CD14-positive monocyte (primary cell): ENCODE measurements at regions not wholly inside any gene's neighbourhood (a gene's known extent, or its start where the extent isn't known, plus 50 kb on each side); places are given as distances from the start of the nearest gene placed in this dataset.

Experiments
- DNase-seq, 3 donors: peaks; one replicate each; pipeline ENCODE4 v3.0.0-alpha.2; 2011 to 2022
- H2AFZ ChIP-seq: 2 replicates; pipeline ENCODE4 v1.6.0; 2012; ENCODE audit warnings: mild to moderate bottlenecking, low read depth, low read length, inconsistent platforms; ENCODE audit not compliant: insufficient read depth, poor library complexity, severe bottlenecking
- H3K27ac ChIP-seq, 2 donors: 1 replicate in 1 of 2; 2 replicates in 1 of 2; pipeline ENCODE4 v1.5.1; 2012 to 2013; ENCODE audit warnings: low read length in 2 of 2, control low read depth in 1 of 2, inconsistent platforms in 1 of 2, low read depth in 1 of 2, mild to moderate bottlenecking in 1 of 2
- H3K27me3 ChIP-seq, 2 donors: one replicate each; pipeline versions ENCODE4 v1.6.0 to v1.6.1; 2011 to 2013; ENCODE audit warnings: low read length in 2 of 2; ENCODE audit not compliant: control insufficient read depth in 2 of 2, insufficient read depth in 2 of 2
- H3K36me3 ChIP-seq, 2 donors: replicated peaks in 1 of 2; 1 replicate in 1 of 2; 2 replicates in 1 of 2; pipeline versions ENCODE4 v1.5.1 to v1.6.1; 2012 to 2013; ENCODE audit warnings: low read length in 2 of 2, control low read depth in 1 of 2, inconsistent platforms in 1 of 2, mild to moderate bottlenecking in 1 of 2; ENCODE audit not compliant: insufficient read depth in 2 of 2, control insufficient read depth in 1 of 2
- H3K4me1 ChIP-seq, 2 donors: 1 replicate in 1 of 2; 2 replicates in 1 of 2; pipeline versions ENCODE4 v1.5.1 to v1.6.1; 2012 to 2013; ENCODE audit warnings: low read length in 2 of 2, control low read depth in 1 of 2, inconsistent platforms in 1 of 2, mild to moderate bottlenecking in 1 of 2, moderate library complexity in 1 of 2; ENCODE audit not compliant: insufficient read depth in 2 of 2, control insufficient read depth in 1 of 2
- H3K4me2 ChIP-seq: replicated peaks from 2 replicates; pipeline ENCODE3; 2012; ENCODE audit warnings: low read length, moderate library complexity, mild to moderate bottlenecking; ENCODE audit not compliant: poor library complexity, severe bottlenecking; ENCODE audit errors: extremely low read depth
- H3K4me3 ChIP-seq, 3 experiments: fragments of 200-600 bp in 1 of 3; sonication (generic) in 1 of 3; replicated peaks in 1 of 3; 1 replicate in 2 of 3; 2 replicates in 1 of 3; pipeline ENCODE4 v1.5.1; 2011 to 2013; ENCODE audit warnings: low read length in 3 of 3, mild to moderate bottlenecking in 3 of 3, control low read depth in 2 of 3, low read depth in 2 of 3, inconsistent platforms in 1 of 3, moderate library complexity in 1 of 3
- H3K79me2 ChIP-seq: 2 replicates; pipeline ENCODE4 v1.6.0; 2012; ENCODE audit warnings: mild to moderate bottlenecking, control low read depth, inconsistent platforms, low read length, moderate library complexity; ENCODE audit not compliant: insufficient read depth
- H3K9ac ChIP-seq: 2 replicates; pipeline ENCODE4 v1.6.0; 2017; ENCODE audit warnings: low read length, mild to moderate bottlenecking; ENCODE audit not compliant: insufficient read depth, poor library complexity, severe bottlenecking
- H3K9me3 ChIP-seq, 2 donors: replicated peaks in 1 of 2; 1 replicate in 1 of 2; 2 replicates in 1 of 2; pipeline versions ENCODE4 v1.5.1 to v1.6.1; 2012 to 2013; ENCODE audit warnings: low read length in 2 of 2, control low read depth in 1 of 2; ENCODE audit not compliant: control insufficient read depth in 1 of 2, insufficient read depth in 1 of 2
- H4K20me1 ChIP-seq: 2 replicates; pipeline ENCODE4 v1.6.0; 2012; ENCODE audit warnings: mild to moderate bottlenecking, low read length, control low read depth, moderate library complexity; ENCODE audit not compliant: insufficient read depth
- H3K27ac Mint-ChIP-seq, 7 donors: one replicate each; pipeline ENCODE4 v1.8.0; 2020; ENCODE audit warnings: mild to moderate bottlenecking in 7 of 7, mixed read lengths in 7 of 7, moderate library complexity in 6 of 7, inconsistent platforms in 2 of 7
- H3K27me3 Mint-ChIP-seq, 3 donors: one replicate each; pipeline ENCODE4 v1.8.0; 2021 to 2022; ENCODE audit warnings: low read depth in 3 of 3, mild to moderate bottlenecking in 3 of 3, mixed read lengths in 3 of 3, moderate library complexity in 3 of 3, inconsistent platforms in 1 of 3
- H3K36me3 Mint-ChIP-seq, 2 donors: one replicate each; pipeline ENCODE4 v1.8.0; 2020; ENCODE audit warnings: mixed read lengths in 2 of 2, inconsistent platforms in 1 of 2, mild to moderate bottlenecking in 1 of 2
- H3K4me1 Mint-ChIP-seq: one replicate; pipeline ENCODE4 v1.8.0; 2020; ENCODE audit warnings: mild to moderate bottlenecking, mixed read lengths
- H3K4me3 Mint-ChIP-seq, 2 donors: one replicate each; pipeline ENCODE4 v1.8.0; 2020; ENCODE audit warnings: mild to moderate bottlenecking in 2 of 2, mixed read lengths in 2 of 2, moderate library complexity in 1 of 2
- H3K9me3 Mint-ChIP-seq, 7 donors: one replicate each; pipeline ENCODE4 v1.8.0; 2020 to 2022; ENCODE audit warnings: mixed read lengths in 7 of 7, mild to moderate bottlenecking in 6 of 7, moderate library complexity in 6 of 7, inconsistent platforms in 2 of 7
- CTCF ChIP-seq: fragments of 200-600 bp; IDR thresholded peaks from one replicate; pipeline ENCODE4 v1.8.0; 2022; ENCODE audit warnings: antibody characterized with exemption, mild to moderate bottlenecking
- WGBS: methylation state at CpG from one replicate; pipeline ENCODE4 v1.1.5; 2013; ENCODE audit warnings: missing lambda C conversion rate; ENCODE audit not compliant: insufficient coverage; 5-methylcytosine and 5-hydroxymethylcytosine counted together
- intact Hi-C, 2 donors: fragments of 100-400 bp; cut with micrococcal nuclease; formaldehyde crosslinking; loops; one replicate each; pipeline versions ENCODE4 v1.15.0 to v1.15.1; 2023

DNA sequence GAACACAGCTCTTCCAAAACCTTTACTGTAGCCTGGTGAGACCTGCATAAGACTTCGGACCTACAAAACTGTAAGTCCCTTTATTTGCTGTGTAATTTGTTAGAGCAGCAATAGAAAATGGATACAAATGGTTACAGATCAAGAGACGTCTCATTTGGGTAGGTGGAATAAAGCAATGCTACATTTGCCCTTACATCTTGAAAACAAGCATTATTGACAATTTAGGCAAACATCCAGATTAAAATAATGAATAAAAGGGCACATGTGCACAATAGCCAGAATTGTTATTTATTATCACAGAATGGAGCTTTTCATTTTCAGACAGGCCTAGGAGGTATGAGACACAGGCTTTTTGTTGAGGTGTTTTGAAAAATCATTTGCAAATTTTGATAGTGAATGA is 222.2 kb upstream of the CPHXL start:
- Histone ChIP-seq H3K4me3 (no peak overlapping the region), H3K9ac (no peak overlapping the region), H3K4me2 (no peak overlapping the region), H3K9me3 (no peaks in the 10 kb centered on the region), H3K79me2 (no peaks in the 10 kb centered on the region), H3K36me3 (no peaks in the 10 kb centered on the region), H3K27ac (no peak overlapping the region), H4K20me1 (no peaks in the 10 kb centered on the region), H2AFZ (no peak overlapping the region), H3K4me1 (no peaks in the 10 kb centered on the region), H3K27me3 (no peaks in the 10 kb centered on the region)
- no CpG with 5 or more reads among the region's 2 CpGs for WGBS
- Mint-ChIP-seq H3K4me3 (no peak overlapping the region), H3K27me3 (no peaks in the 10 kb centered on the region), H3K9me3 (peaks cover 0 to 3% (median 0%) of the 10 kb centered on the region in 7 donors), H3K4me1 (no peaks in the 10 kb centered on the region), H3K36me3 (no peaks in the 10 kb centered on the region), H3K27ac (no peak overlapping the region)
- intact Hi-C loops: no loop called here
- no peak for DNase-seq
- no peak for TF ChIP-seq CTCF

DNA sequence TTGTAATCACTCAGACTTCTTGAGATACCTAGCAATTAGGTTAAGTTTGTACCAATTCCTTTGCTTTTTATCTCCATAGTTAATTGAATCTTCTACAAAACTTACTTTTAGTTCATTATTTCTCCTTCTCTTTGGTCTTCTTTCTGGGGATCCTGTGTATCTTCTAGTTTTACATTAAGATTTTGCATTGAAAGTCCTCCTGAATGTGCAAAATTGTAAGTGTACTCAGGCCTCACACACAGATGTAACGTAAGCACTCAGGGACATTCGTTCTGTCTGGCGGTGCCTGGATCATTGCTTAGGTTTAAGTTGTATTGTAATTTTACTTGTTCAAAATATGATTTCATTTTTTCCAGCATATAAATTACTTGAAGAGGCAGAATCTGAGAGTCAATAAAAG is 222.6 kb upstream of the CPHXL start:
- no peaks in the 10 kb centered on the region for H3K9me3 ChIP-seq
- no peaks in the 10 kb centered on the region for H3K36me3 Mint-ChIP-seq
- H3K4me2 ChIP-seq: no peak overlapping the region
- no peak overlapping the region for H2AFZ ChIP-seq
- no peak overlapping the region for H3K4me3 ChIP-seq
- intact Hi-C loops: no loop called here
- no peak overlapping the region for H3K9ac ChIP-seq
- H3K27me3 ChIP-seq: no peaks in the 10 kb centered on the region
- H3K36me3 ChIP-seq: no peaks in the 10 kb centered on the region
- TF ChIP-seq CTCF: no peak
- no peak overlapping the region for H3K27ac ChIP-seq
- H4K20me1 ChIP-seq: no peaks in the 10 kb centered on the region
- H3K9me3 Mint-ChIP-seq: peaks cover 0 to 3% (median 0%) of the 10 kb centered on the region in 7 donors
- no peaks in the 10 kb centered on the region for H3K79me2 ChIP-seq
- no peak overlapping the region for H3K27ac Mint-ChIP-seq
- H3K4me3 Mint-ChIP-seq: no peak overlapping the region
- no CpG with 5 or more reads among the region's 3 CpGs for WGBS
- DNase-seq: no peak
- no peaks in the 10 kb centered on the region for H3K27me3 Mint-ChIP-seq
- H3K4me1 Mint-ChIP-seq: no peaks in the 10 kb centered on the region
- H3K4me1 ChIP-seq: no peaks in the 10 kb centered on the region
